Sigmoid colon (tissue), 4 donors: ENCODE measurements at regions not wholly inside any gene's neighbourhood (a gene's known extent, or its start where the extent isn't known, plus 50 kb on each side); places are given as distances from the start of the nearest gene placed in this dataset.
"Not testable (repeated sequence)": the region's sequence is repeated elsewhere in the genome, so short reads cannot be mapped to it uniquely, and the experiment has no call there.

Source experiments
- EP300 ChIP-seq, 4 donors: sonication (generic); formaldehyde crosslinking; IDR thresholded peaks; one replicate each; pipeline ENCODE4 v1.6.1; 2017; ENCODE audit warnings: antibody characterized with exemption in 4 of 4
- TF ChIP-seq, protein P1 (sequence below), 4 experiments: fragments of 450-650 bp in 3 of 4; fragments of 200-600 bp in 1 of 4; IDR thresholded peaks; one replicate each; pipeline ENCODE4 v1.5.1; 2016 to 2019; ENCODE audit warnings: antibody characterized with exemption in 4 of 4, mild to moderate bottlenecking in 3 of 4, moderate library complexity in 2 of 4

DNA sequence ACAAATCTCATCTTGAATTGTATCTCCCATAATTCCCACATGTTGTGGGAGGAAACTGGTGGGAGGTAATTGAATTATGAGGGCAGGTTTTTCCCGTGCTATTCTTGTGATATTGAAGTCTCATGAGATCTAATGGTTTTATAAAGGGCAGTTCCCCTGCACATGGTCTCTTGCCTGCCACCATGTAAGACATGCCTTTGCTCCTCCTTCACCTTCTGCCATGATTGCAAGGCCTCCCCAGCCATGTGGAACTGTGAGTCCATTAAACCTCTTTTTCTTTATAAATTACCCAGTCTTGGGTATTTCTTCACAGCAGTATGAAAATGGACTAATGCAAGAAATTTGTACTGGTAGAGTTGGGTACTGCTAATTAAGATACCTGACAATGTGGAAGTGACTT is 84.6 kb downstream of the UTRN start:
- TF ChIP-seq, protein P1, sequence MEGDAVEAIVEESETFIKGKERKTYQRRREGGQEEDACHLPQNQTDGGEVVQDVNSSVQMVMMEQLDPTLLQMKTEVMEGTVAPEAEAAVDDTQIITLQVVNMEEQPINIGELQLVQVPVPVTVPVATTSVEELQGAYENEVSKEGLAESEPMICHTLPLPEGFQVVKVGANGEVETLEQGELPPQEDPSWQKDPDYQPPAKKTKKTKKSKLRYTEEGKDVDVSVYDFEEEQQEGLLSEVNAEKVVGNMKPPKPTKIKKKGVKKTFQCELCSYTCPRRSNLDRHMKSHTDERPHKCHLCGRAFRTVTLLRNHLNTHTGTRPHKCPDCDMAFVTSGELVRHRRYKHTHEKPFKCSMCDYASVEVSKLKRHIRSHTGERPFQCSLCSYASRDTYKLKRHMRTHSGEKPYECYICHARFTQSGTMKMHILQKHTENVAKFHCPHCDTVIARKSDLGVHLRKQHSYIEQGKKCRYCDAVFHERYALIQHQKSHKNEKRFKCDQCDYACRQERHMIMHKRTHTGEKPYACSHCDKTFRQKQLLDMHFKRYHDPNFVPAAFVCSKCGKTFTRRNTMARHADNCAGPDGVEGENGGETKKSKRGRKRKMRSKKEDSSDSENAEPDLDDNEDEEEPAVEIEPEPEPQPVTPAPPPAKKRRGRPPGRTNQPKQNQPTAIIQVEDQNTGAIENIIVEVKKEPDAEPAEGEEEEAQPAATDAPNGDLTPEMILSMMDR (IDR thresholded peaks at IDR 0.05), result not testable (repeated sequence)
- TF ChIP-seq EP300 (IDR thresholded peaks at IDR 0.05), result not testable (repeated sequence)
